Thyroid gland (tissue), 4 donors: ENCODE measurements at regions not wholly inside any gene's neighbourhood (a gene's known extent, or its start where the extent isn't known, plus 50 kb on each side); places are given as distances from the start of the nearest gene placed in this dataset.

Source experiments
- POLR2A ChIP-seq, 2 donors: fragments of 450-650 bp; IDR thresholded peaks; one replicate each; pipeline ENCODE4 v1.6.1; 2017; ENCODE audit warnings: antibody characterized with exemption in 2 of 2, mild to moderate bottlenecking in 2 of 2, moderate library complexity in 1 of 2
- TF ChIP-seq, protein P1 (sequence below), 6 experiments: fragments of 200-600 bp in 3 of 6; fragments of 450-650 bp in 3 of 6; sonication (generic) in 3 of 6; IDR thresholded peaks; one replicate each; pipeline ENCODE4 v1.5.1; 2016 to 2019; ENCODE audit warnings: antibody characterized with exemption in 6 of 6, mild to moderate bottlenecking in 2 of 6, inconsistent platforms in 1 of 6, moderate library complexity in 1 of 6

DNA sequence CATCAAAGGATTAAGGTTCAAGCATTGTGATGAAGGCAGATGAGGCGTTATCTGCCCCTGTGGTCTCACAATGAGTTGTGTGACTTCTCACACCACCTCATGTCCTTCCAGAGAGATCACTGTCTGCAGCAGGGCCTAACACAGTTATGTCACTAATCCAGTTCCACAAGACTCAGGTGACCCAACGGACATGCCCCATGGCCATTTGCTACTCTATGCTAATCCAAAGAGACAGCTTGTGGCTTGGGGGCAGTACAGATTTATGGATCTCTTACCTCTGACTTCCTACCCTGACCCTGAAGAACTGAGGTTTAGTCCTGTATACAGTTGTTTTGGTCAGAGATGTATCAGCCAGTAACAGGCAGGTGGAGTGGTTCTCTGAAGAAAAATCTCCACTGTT, 147.1 kb downstream of the GLUL start:
- TF ChIP-seq, protein P1, sequence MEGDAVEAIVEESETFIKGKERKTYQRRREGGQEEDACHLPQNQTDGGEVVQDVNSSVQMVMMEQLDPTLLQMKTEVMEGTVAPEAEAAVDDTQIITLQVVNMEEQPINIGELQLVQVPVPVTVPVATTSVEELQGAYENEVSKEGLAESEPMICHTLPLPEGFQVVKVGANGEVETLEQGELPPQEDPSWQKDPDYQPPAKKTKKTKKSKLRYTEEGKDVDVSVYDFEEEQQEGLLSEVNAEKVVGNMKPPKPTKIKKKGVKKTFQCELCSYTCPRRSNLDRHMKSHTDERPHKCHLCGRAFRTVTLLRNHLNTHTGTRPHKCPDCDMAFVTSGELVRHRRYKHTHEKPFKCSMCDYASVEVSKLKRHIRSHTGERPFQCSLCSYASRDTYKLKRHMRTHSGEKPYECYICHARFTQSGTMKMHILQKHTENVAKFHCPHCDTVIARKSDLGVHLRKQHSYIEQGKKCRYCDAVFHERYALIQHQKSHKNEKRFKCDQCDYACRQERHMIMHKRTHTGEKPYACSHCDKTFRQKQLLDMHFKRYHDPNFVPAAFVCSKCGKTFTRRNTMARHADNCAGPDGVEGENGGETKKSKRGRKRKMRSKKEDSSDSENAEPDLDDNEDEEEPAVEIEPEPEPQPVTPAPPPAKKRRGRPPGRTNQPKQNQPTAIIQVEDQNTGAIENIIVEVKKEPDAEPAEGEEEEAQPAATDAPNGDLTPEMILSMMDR (IDR thresholded peaks at IDR 0.05): no peak
- no peak for TF ChIP-seq POLR2A (IDR thresholded peaks at IDR 0.05)
